Spleen (tissue), 11 donors: ENCODE measurements at regions not wholly inside any gene's neighbourhood (a gene's known extent, or its start where the extent isn't known, plus 50 kb on each side); places are given as distances from the start of the nearest gene placed in this dataset.

Source experiments
- DNase-seq: peaks from one replicate; pipeline ENCODE4 v3.0.0-alpha.2; 2020
- H3K27ac ChIP-seq, 8 donors: fragments of 200-600 bp; sonication (generic) in 7 of 8; 1 replicate in 4 of 8; 2 replicates in 4 of 8; pipeline versions ENCODE4 v1.5.0 to v1.8.0; 2016 to 2021; ENCODE audit warnings: inconsistent platforms in 4 of 8, mild to moderate bottlenecking in 4 of 8, moderate library complexity in 1 of 8
- H3K27me3 ChIP-seq, 7 donors: fragments of 200-600 bp; sonication (generic) in 6 of 7; replicated peaks in 1 of 7; 1 replicate in 4 of 7; 2 replicates in 3 of 7; pipeline versions ENCODE4 v1.5.0 to v1.8.0; 2016 to 2021; ENCODE audit warnings: inconsistent platforms in 3 of 7, mild to moderate bottlenecking in 1 of 7
- H3K36me3 ChIP-seq, 6 donors: fragments of 200-600 bp; sonication (generic) in 5 of 6; 1 replicate in 4 of 6; 2 replicates in 2 of 6; pipeline versions ENCODE4 v1.5.0 to v1.8.0; 2016 to 2021; ENCODE audit warnings: inconsistent platforms in 2 of 6
- H3K4me1 ChIP-seq, 6 donors: fragments of 200-600 bp; sonication (generic) in 5 of 6; 1 replicate in 3 of 6; 2 replicates in 3 of 6; pipeline versions ENCODE4 v1.5.0 to v1.8.0; 2016 to 2021; ENCODE audit warnings: inconsistent platforms in 3 of 6
- H3K4me3 ChIP-seq, 8 donors: fragments of 200-600 bp; sonication (generic) in 7 of 8; 1 replicate in 4 of 8; 2 replicates in 4 of 8; pipeline versions ENCODE4 v1.5.0 to v1.8.0; 2016 to 2021; ENCODE audit warnings: inconsistent platforms in 4 of 8, mild to moderate bottlenecking in 4 of 8, moderate library complexity in 2 of 8
- H3K9me3 ChIP-seq, 8 donors: fragments of 200-600 bp; sonication (generic) in 7 of 8; 1 replicate in 4 of 8; 2 replicates in 4 of 8; pipeline versions ENCODE4 v1.5.0 to v1.8.0; 2016 to 2021; ENCODE audit warnings: inconsistent platforms in 4 of 8
- POLR2A ChIP-seq, 3 donors: fragments of 450-650 bp; IDR thresholded peaks; one replicate each; pipeline ENCODE4 v1.5.1; 2017; ENCODE audit warnings: antibody characterized with exemption in 3 of 3, mild to moderate bottlenecking in 1 of 3
- POLR2AphosphoS5 ChIP-seq, 3 donors: sonication (generic); formaldehyde crosslinking; IDR thresholded peaks; one replicate each; pipeline ENCODE4 v1.5.1; 2017; ENCODE audit warnings: antibody characterized with exemption in 3 of 3
- WGBS, 5 donors: extraction: QIAGEN DNeasy Blood & Tissue Kit in 3 of 5; methylation state at CpG; one replicate each; pipeline versions ENCODE4 v1.1.5 to v1.1.7; 2013 to 2018; 5-methylcytosine and 5-hydroxymethylcytosine counted together
- intact Hi-C: fragments of 100-400 bp; cut with DNase I; formaldehyde crosslinking; loops from one replicate; pipeline ENCODE4 v1.15.0; 2023; ENCODE audit warnings: low total_unique reads
- TF ChIP-seq, protein P1 (sequence below), 11 experiments: fragments of 200-600 bp in 7 of 11; fragments of 450-650 bp in 4 of 11; sonication (generic) in 4 of 11; IDR thresholded peaks in 8 of 11; conservative IDR thresholded peaks in 3 of 11; 1 replicate in 7 of 11; 2 replicates in 4 of 11; pipeline versions ENCODE4 v1.4.0 to v1.8.0; 2016 to 2021; ENCODE audit warnings: antibody characterized with exemption in 11 of 11, inconsistent platforms in 4 of 11, mild to moderate bottlenecking in 1 of 11
- donor health status: healthy with polysubstance abuse.
- donor health status: DM: no; HTN: no; CAD: no; lungs with moderate emphysema.
- donor health status: DM: no; HTN: no; CAD: no.
- donor health status: Bipolar disorder and iron deficiency.
- donor health status: healthy.
- donor health status: DM: no; HTN: no; CAD: no.
- donor health status: DM: yes; HTN: yes; CAD: no.

DNA sequence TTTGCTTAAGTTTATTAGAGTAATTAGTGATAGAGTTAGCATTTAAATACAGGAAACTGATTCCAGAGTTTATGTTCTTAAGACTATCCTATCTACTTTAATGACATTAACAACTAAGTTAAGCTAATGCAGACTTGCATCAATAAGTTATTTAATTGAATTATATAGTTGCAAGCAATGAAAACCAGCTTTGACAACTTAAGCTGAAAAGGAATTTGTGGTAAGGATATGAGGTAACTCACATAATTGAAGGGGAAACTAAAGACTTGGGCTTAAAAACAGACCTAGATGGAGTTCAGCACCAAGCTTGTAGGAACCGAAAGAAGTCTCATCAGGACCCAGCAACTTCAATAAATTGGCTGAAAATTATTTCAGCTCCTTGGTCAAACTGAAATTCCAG, 222.3 kb downstream of the IBTK start:
- no peaks in the 10 kb centered on the region for H3K27me3 ChIP-seq
- no peak for DNase-seq
- TF ChIP-seq, protein P1, sequence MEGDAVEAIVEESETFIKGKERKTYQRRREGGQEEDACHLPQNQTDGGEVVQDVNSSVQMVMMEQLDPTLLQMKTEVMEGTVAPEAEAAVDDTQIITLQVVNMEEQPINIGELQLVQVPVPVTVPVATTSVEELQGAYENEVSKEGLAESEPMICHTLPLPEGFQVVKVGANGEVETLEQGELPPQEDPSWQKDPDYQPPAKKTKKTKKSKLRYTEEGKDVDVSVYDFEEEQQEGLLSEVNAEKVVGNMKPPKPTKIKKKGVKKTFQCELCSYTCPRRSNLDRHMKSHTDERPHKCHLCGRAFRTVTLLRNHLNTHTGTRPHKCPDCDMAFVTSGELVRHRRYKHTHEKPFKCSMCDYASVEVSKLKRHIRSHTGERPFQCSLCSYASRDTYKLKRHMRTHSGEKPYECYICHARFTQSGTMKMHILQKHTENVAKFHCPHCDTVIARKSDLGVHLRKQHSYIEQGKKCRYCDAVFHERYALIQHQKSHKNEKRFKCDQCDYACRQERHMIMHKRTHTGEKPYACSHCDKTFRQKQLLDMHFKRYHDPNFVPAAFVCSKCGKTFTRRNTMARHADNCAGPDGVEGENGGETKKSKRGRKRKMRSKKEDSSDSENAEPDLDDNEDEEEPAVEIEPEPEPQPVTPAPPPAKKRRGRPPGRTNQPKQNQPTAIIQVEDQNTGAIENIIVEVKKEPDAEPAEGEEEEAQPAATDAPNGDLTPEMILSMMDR (IDR thresholded peaks at IDR 0.05 in 8 of 11, conservative IDR thresholded peaks at IDR 0.05 in 3 of 11), result no peak
- 78 to 96% (median 85%) methylated on average over 1 of the region's 1 CpG for WGBS, 5 donors
- H3K36me3 ChIP-seq, result no peaks in the 10 kb centered on the region
- H3K4me3 ChIP-seq, result no peak overlapping the region
- no peak overlapping the region for H3K27ac ChIP-seq
- intact Hi-C loops, result no loop called here
- H3K4me1 ChIP-seq, result no peaks in the 10 kb centered on the region
- H3K9me3 ChIP-seq, result no peaks in the 10 kb centered on the region

DNA sequence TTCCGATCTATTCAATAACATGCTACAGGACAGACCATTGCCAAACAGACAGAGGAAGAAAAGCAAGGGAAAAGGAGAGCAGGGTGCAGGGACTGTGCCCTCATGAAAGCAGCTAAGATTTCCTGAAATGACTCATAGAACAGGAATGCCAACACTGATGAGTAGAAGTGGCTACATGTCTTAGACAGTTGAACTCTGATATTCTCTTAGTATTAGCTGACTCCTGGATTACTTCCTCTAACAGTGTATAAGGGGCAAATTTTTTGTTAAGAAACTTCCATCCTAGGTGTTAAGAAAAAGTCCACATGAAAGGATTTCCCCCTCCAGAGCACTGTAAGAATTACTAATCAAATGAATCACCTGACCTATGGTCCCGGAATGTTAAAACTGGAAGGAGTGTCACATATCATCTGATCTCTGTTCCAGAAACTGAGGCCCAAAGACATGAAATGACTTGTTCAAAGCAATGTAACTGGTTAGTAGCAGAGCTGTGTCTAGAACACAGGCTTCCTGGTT, 224.9 kb downstream of the IBTK start:
- no peak overlapping the region for H3K4me3 ChIP-seq
- H3K4me1 ChIP-seq, result no peaks in the 10 kb centered on the region
- TF ChIP-seq POLR2A (IDR thresholded peaks at IDR 0.05), result no peak
- TF ChIP-seq, protein P1 (IDR thresholded peaks at IDR 0.05 in 8 of 11, conservative IDR thresholded peaks at IDR 0.05 in 3 of 11), result no peak
- TF ChIP-seq POLR2AphosphoS5 (IDR thresholded peaks at IDR 0.05), result no peak
- intact Hi-C loops, result no loop called here
- H3K36me3 ChIP-seq, result no peaks in the 10 kb centered on the region
- no peak for DNase-seq
- H3K9me3 ChIP-seq, result no peaks in the 10 kb centered on the region
- H3K27ac ChIP-seq, result no peak overlapping the region
- WGBS, 5 donors, result 91 to 97% (median 93%) methylated on average over 2 of the region's 2 CpGs
- no peaks in the 10 kb centered on the region for H3K27me3 ChIP-seq

DNA sequence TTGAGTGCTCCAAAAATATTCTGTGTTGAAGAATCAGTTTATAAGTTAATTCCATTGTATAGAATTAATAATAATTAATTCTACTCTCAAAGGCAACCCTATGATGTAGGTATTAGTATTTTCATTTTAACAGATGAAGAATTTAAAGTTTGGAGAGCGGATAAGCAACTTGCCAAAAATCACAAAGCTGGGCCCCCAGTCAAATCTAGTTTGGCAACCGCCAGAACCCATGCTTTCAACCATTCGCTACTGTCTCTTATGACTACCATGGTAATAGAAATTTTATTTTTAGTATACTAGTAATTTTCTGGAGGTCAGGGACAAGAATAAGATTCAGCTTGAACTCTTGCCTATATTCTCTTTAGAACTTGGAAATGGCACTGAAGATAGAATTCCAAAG, 229.8 kb downstream of the IBTK start:
- WGBS, 5 donors, result 86 to 95% (median 95%) methylated on average over 3 of the region's 3 CpGs
- H3K4me3 ChIP-seq, result no peak overlapping the region
- H3K36me3 ChIP-seq, result no peaks in the 10 kb centered on the region
- DNase-seq, result no peak
- no peaks in the 10 kb centered on the region for H3K27me3 ChIP-seq
- intact Hi-C loops, result no loop called here
- TF ChIP-seq POLR2AphosphoS5 (IDR thresholded peaks at IDR 0.05), result no peak
- TF ChIP-seq, protein P1 (IDR thresholded peaks at IDR 0.05 in 8 of 11, conservative IDR thresholded peaks at IDR 0.05 in 3 of 11), result no peak
- no peak for TF ChIP-seq POLR2A (IDR thresholded peaks at IDR 0.05)
- H3K9me3 ChIP-seq, result no peaks in the 10 kb centered on the region
- H3K4me1 ChIP-seq, result no peaks in the 10 kb centered on the region
- no peak overlapping the region for H3K27ac ChIP-seq

DNA sequence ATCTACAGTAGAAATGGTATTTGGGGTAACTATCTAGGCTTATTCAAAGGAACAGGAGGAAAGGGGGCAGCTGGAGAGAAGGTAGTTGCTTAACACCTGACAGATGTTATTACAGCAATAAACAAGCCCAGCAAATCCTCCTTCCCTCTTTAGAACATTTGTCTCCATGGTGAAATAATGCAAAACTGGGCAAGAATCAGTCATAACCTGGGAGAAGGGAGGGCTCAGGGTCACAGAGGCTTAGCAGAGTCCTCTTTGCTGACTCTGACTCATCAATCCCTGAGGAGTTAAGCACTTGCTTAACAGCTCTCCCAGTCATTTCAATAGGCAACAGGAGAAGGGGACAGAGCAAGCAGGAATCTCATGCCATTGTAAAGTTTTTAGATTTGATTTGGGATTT, 230.3 kb downstream of the IBTK start:
- Histone ChIP-seq H3K36me3 (no peaks in the 10 kb centered on the region), H3K4me3 (no peak overlapping the region), H3K4me1 (no peaks in the 10 kb centered on the region), H3K9me3 (no peaks in the 10 kb centered on the region), H3K27ac (no peak overlapping the region), H3K27me3 (no peaks in the 10 kb centered on the region)
- intact Hi-C loops, result no loop called here
- TF ChIP-seq POLR2AphosphoS5 (IDR thresholded peaks at IDR 0.05) (no peak), POLR2A (IDR thresholded peaks at IDR 0.05) (no peak)
- TF ChIP-seq, protein P1 (IDR thresholded peaks at IDR 0.05 in 8 of 11, conservative IDR thresholded peaks at IDR 0.05 in 3 of 11), result no peak
- DNase-seq, result no peak
